ENCODE measurements at regions not wholly inside any gene's neighbourhood (a gene's known extent, or its start where the extent isn't known, plus 50 kb on each side); places are given as distances from the start of the nearest gene placed in this dataset.

- ATAC-seq (no peak), DNase-seq (ENCODE audit: missing footprints) (no peak)
- intact Hi-C loops (cut with DNase I) = loop anchor here (5.0 kb wide), 2 partner anchors 39 to 171 kb away; no protein-coding TSS in a partner anchor
Measured at GRCh38 chr12:91988086-91988923, 157.3 kb downstream of the BTG1 start.

GRCh38 chr12:91986084-91986483 lies 159.6 kb downstream of the BTG1 start:
- ATAC-seq (no peak), DNase-seq (ENCODE audit: missing footprints) (no peak)
- intact Hi-C loops (cut with DNase I) = loop anchor here (5.0 kb wide), 2 partner anchors 41 to 169 kb away; no protein-coding TSS in a partner anchor

GRCh38 chr12:91985002-91985787 lies 160.5 kb downstream of the BTG1 start:
- no peak for ATAC-seq
- no peak for DNase-seq (ENCODE audit: missing footprints)
- intact Hi-C loops (cut with DNase I) = loop anchor here (5.0 kb wide), 2 partner anchors 42 to 168 kb away; no protein-coding TSS in a partner anchor

- ATAC-seq = no peak
- intact Hi-C loops (cut with DNase I) = loop anchor here (5.0 kb wide), 1 partner anchor 158 kb away; no protein-coding TSS in a partner anchor
- DNase-seq (ENCODE audit: missing footprints) = no peak
Measured at GRCh38 chr12:91984556-91984955, 161.1 kb downstream of the BTG1 start.

- intact Hi-C loops (cut with DNase I) = loop anchor here (5.0 kb wide), 1 partner anchor 158 kb away; no protein-coding TSS in a partner anchor
- ATAC-seq = no peak
- DNase-seq (ENCODE audit: missing footprints) = no peak
Measured at GRCh38 chr12:91983935-91984334, 161.7 kb downstream of the BTG1 start.

GRCh38 chr12:91982946-91983345 lies 162.7 kb downstream of the BTG1 start:
- no peak for ATAC-seq
- intact Hi-C loops (cut with DNase I) = loop anchor here (5.0 kb wide), 1 partner anchor 159 kb away; no protein-coding TSS in a partner anchor

GRCh38 chr12:91980389-91980821 lies 165.2 kb downstream of the BTG1 start:
- intact Hi-C loops (cut with DNase I) = loop anchor here (5.0 kb wide), 1 partner anchor 162 kb away; no protein-coding TSS in a partner anchor
- DNase-seq (ENCODE audit: missing footprints) = no peak
- no peak for ATAC-seq

More at GRCh38 chr12:91982946-91983345, 162.7 kb downstream of the BTG1 start:
- no peak for DNase-seq (ENCODE audit: missing footprints)

- DNase-seq (ENCODE audit: missing footprints) (no peak), ATAC-seq (no peak)
- intact Hi-C loops (cut with DNase I) = no loop called here
Measured at GRCh38 chr12:91978143-91978542, 167.5 kb downstream of the BTG1 start.

GRCh38 chr12:91975891-91976290 lies 169.8 kb downstream of the BTG1 start:
- DNase-seq (ENCODE audit: missing footprints) (no peak), ATAC-seq (no peak)
- intact Hi-C loops (cut with DNase I) = no loop called here

- ATAC-seq = no peak
- intact Hi-C loops (cut with DNase I) = no loop called here
- DNase-seq (ENCODE audit: missing footprints) = no peak
Measured at GRCh38 chr12:91974541-91975085, 171.0 kb downstream of the BTG1 start.

GRCh38 chr12:91973813-91974212 lies 171.8 kb downstream of the BTG1 start:
- intact Hi-C loops (cut with DNase I) = no loop called here
- DNase-seq (ENCODE audit: missing footprints) (no peak), ATAC-seq (no peak)

- DNase-seq (ENCODE audit: missing footprints) (no peak), ATAC-seq (no peak)
- intact Hi-C loops (cut with DNase I) = no loop called here
Measured at GRCh38 chr12:91972896-91973295, 172.8 kb downstream of the BTG1 start.

- DNase-seq (ENCODE audit: missing footprints) (no peak), ATAC-seq (no peak)
- intact Hi-C loops (cut with DNase I) = no loop called here
Measured at GRCh38 chr12:91968777-91969171, 176.9 kb downstream of the BTG1 start.

- ATAC-seq = no peak
- intact Hi-C loops (cut with DNase I) = no loop called here
- DNase-seq (ENCODE audit: missing footprints) = no peak
Measured at GRCh38 chr12:91968076-91968776, 177.4 kb downstream of the BTG1 start.

- ATAC-seq = peak; percentile 20
- intact Hi-C loops (cut with DNase I) = no loop called here
- no peak for DNase-seq (ENCODE audit: missing footprints)
Measured at GRCh38 chr12:91967590-91967989, 178.1 kb downstream of the BTG1 start.

GRCh38 chr12:91965781-91966180 lies 179.9 kb downstream of the BTG1 start:
- intact Hi-C loops (cut with DNase I) = no loop called here
- no peak for DNase-seq (ENCODE audit: missing footprints)
- no peak for ATAC-seq

- ATAC-seq = no peak
- no peak for DNase-seq (ENCODE audit: missing footprints)
- intact Hi-C loops (cut with DNase I) = no loop called here
Measured at GRCh38 chr12:91964501-91964900, 181.1 kb downstream of the BTG1 start.

GRCh38 chr12:91959220-91959619 lies 186.4 kb downstream of the BTG1 start:
- ATAC-seq = no peak
- no peak for DNase-seq (ENCODE audit: missing footprints)
- intact Hi-C loops (cut with DNase I) = no loop called here

- DNase-seq (ENCODE audit: missing footprints) (no peak), ATAC-seq (no peak)
- intact Hi-C loops (cut with DNase I) = no loop called here
Measured at GRCh38 chr12:91958816-91959215, 186.8 kb downstream of the BTG1 start.
